Erythroblast (primary cell): ENCODE measurements at regions not wholly inside any gene's neighbourhood (a gene's known extent, or its start where the extent isn't known, plus 50 kb on each side); places are given as distances from the start of the nearest gene placed in this dataset.

Experiments
- GATA1 ChIP-seq: IDR thresholded peaks from 2 replicates; pipeline ENCODE4 v1.6.1; 2011; ENCODE audit warnings: low read depth, mild to moderate bottlenecking, control low read depth, low read length, moderate library complexity
- POLR2A ChIP-seq: IDR thresholded peaks from 2 replicates; pipeline ENCODE4 v1.6.1; 2011; ENCODE audit warnings: mild to moderate bottlenecking, low read length

- TF ChIP-seq POLR2A (no peak), GATA1 (no peak)
Observed at GRCh38 chr3:59285560-59285959, 235.7 kb upstream of the CFAP20DC start.
